ENCODE measurements at regions not wholly inside any gene's neighbourhood (a gene's known extent, or its start where the extent isn't known, plus 50 kb on each side); places are given as distances from the start of the nearest gene placed in this dataset.
"Not testable (repeated sequence)": the region's sequence is repeated elsewhere in the genome, so short reads cannot be mapped to it uniquely, and the experiment has no call there.

- TF ChIP-seq CTCF (IDR thresholded peaks at IDR 0.05; ENCODE audit: low read depth, low read length) = no peak
- DNase-seq = no peak
- Histone ChIP-seq H3K27ac (no peak overlapping the region), H3K27me3 (ENCODE audit: insufficient read depth, low read depth, severe bottlenecking) (no peaks in the 10 kb centered on the region), H3K36me3 (no peaks in the 10 kb centered on the region), H3K4me3 (ENCODE audit: low read depth, low read length) (no peak overlapping the region), H3K9me3 (ENCODE audit: severe bottlenecking) (peaks cover 7% of the 10 kb centered on the region)
These were observed 754.7 kb upstream of the CTNND2 start for GRCh38 chr5:12658871-12659446.

GRCh38 chr5:12657914-12658474 is 753.7 kb upstream of the CTNND2 start:
- H3K36me3 ChIP-seq; H3K9me3 ChIP-seq (ENCODE audit: severe bottlenecking); H3K27ac ChIP-seq; DNase-seq; H3K4me3 ChIP-seq (ENCODE audit: low read depth, low read length); H3K27me3 ChIP-seq (ENCODE audit: insufficient read depth, low read depth, severe bottlenecking): not testable (repeated sequence)

- no peak overlapping the region for H3K27ac ChIP-seq
- TF ChIP-seq CTCF (IDR thresholded peaks at IDR 0.05; ENCODE audit: low read depth, low read length) = no peak
- no peaks in the 10 kb centered on the region for H3K9me3 ChIP-seq (ENCODE audit: severe bottlenecking)
- no peak overlapping the region for H3K4me3 ChIP-seq (ENCODE audit: low read depth, low read length)
- H3K27me3 ChIP-seq (ENCODE audit: insufficient read depth, low read depth, severe bottlenecking) = no peaks in the 10 kb centered on the region
- DNase-seq = no peak
- no peaks in the 10 kb centered on the region for H3K36me3 ChIP-seq
These were observed 751.4 kb upstream of the CTNND2 start for GRCh38 chr5:12655675-12656074.

- Histone ChIP-seq H3K27ac (no peak overlapping the region), H3K9me3 (ENCODE audit: severe bottlenecking) (no peaks in the 10 kb centered on the region), H3K36me3 (no peaks in the 10 kb centered on the region), H3K27me3 (ENCODE audit: insufficient read depth, low read depth, severe bottlenecking) (no peaks in the 10 kb centered on the region), H3K4me3 (ENCODE audit: low read depth, low read length) (no peak overlapping the region)
- DNase-seq = no peak
- no peak for TF ChIP-seq CTCF (IDR thresholded peaks at IDR 0.05; ENCODE audit: low read depth, low read length)
These were observed 748.0 kb upstream of the CTNND2 start for GRCh38 chr5:12652201-12652600.

GRCh38 chr5:12648558-12648957 is 744.3 kb upstream of the CTNND2 start:
- no peak overlapping the region for H3K27ac ChIP-seq
- no peak overlapping the region for H3K4me3 ChIP-seq (ENCODE audit: low read depth, low read length)
- no peak for TF ChIP-seq CTCF (IDR thresholded peaks at IDR 0.05; ENCODE audit: low read depth, low read length)
- no peaks in the 10 kb centered on the region for H3K36me3 ChIP-seq
- H3K9me3 ChIP-seq (ENCODE audit: severe bottlenecking) = no peaks in the 10 kb centered on the region
- DNase-seq = no peak
- H3K27me3 ChIP-seq (ENCODE audit: insufficient read depth, low read depth, severe bottlenecking) = no peaks in the 10 kb centered on the region

- H3K4me3 ChIP-seq (ENCODE audit: low read depth, low read length) = no peak overlapping the region
- no peaks in the 10 kb centered on the region for H3K36me3 ChIP-seq
- no peak overlapping the region for H3K27ac ChIP-seq
- no peak for TF ChIP-seq CTCF (IDR thresholded peaks at IDR 0.05; ENCODE audit: low read depth, low read length)
- H3K27me3 ChIP-seq (ENCODE audit: insufficient read depth, low read depth, severe bottlenecking) = no peaks in the 10 kb centered on the region
- DNase-seq = no peak
- no peaks in the 10 kb centered on the region for H3K9me3 ChIP-seq (ENCODE audit: severe bottlenecking)
These were observed 743.4 kb upstream of the CTNND2 start for GRCh38 chr5:12647613-12648012.

Data from WERI-Rb-1 (cell line).